Keratinocyte (primary cell): ENCODE measurements at regions not wholly inside any gene's neighbourhood (a gene's known extent, or its start where the extent isn't known, plus 50 kb on each side); places are given as distances from the start of the nearest gene placed in this dataset.

Source experiments
- CTCF ChIP-seq, 3 experiments: IDR thresholded peaks in 1 of 3; conservative IDR thresholded peaks in 1 of 3; optimal IDR thresholded peaks in 1 of 3; 2 replicates in 2 of 3; 3 replicates in 1 of 3; pipeline versions ENCODE3 to v1.5.1; 2011; ENCODE audit warnings: low read length in 3 of 3, mild to moderate bottlenecking in 3 of 3, moderate library complexity in 2 of 3, control low read depth in 1 of 3, inconsistent platforms in 1 of 3; ENCODE audit not compliant: insufficient read depth in 2 of 3; ENCODE audit errors: extremely low read depth in 1 of 3
- EZH2 ChIP-seq: IDR thresholded peaks from one replicate; pipeline ENCODE4 v1.6.1; 2012; ENCODE audit warnings: inconsistent platforms, mild to moderate bottlenecking, low read length, moderate library complexity

GRCh38 chr2:138415985-138416384 is 85.6 kb upstream of the SPOPL start:
- TF ChIP-seq CTCF (optimal IDR thresholded peaks at IDR 0.05 in 1 of 3, IDR thresholded peaks at IDR 0.05 in 1 of 3, conservative IDR thresholded peaks at IDR 0.05 in 1 of 3; ENCODE audit: extremely low read depth in 1 of 3, insufficient read depth in 2 of 3, low read length in 3 of 3): no peak
- no peak for TF ChIP-seq EZH2
